ENCODE measurements at regions not wholly inside any gene's neighbourhood (a gene's known extent, or its start where the extent isn't known, plus 50 kb on each side); places are given as distances from the start of the nearest gene placed in this dataset.

GRCh38 chr15:38883987-38884386 lies 319.4 kb upstream of the RASGRP1 start:
- TF ChIP-seq, protein P1, sequence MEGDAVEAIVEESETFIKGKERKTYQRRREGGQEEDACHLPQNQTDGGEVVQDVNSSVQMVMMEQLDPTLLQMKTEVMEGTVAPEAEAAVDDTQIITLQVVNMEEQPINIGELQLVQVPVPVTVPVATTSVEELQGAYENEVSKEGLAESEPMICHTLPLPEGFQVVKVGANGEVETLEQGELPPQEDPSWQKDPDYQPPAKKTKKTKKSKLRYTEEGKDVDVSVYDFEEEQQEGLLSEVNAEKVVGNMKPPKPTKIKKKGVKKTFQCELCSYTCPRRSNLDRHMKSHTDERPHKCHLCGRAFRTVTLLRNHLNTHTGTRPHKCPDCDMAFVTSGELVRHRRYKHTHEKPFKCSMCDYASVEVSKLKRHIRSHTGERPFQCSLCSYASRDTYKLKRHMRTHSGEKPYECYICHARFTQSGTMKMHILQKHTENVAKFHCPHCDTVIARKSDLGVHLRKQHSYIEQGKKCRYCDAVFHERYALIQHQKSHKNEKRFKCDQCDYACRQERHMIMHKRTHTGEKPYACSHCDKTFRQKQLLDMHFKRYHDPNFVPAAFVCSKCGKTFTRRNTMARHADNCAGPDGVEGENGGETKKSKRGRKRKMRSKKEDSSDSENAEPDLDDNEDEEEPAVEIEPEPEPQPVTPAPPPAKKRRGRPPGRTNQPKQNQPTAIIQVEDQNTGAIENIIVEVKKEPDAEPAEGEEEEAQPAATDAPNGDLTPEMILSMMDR (conservative IDR thresholded peaks at IDR 0.05; ENCODE audit: low read depth, low read length): no peak
- no peak for TF ChIP-seq EZH2 (IDR thresholded peaks at IDR 0.05; ENCODE audit: borderline replicate concordance, low read depth, low read length, poor library complexity, severe bottlenecking)
